Type B pancreatic cell (in vitro differentiated cells): ENCODE measurements at regions not wholly inside any gene's neighbourhood (a gene's known extent, or its start where the extent isn't known, plus 50 kb on each side); places are given as distances from the start of the nearest gene placed in this dataset.

ENCODE experiments used
- DNase-seq: peaks from one replicate; pipeline ENCODE4 v3.0.0; 2021; ENCODE audit warnings: mixed read lengths; ENCODE audit not compliant: unreplicated experiment; ENCODE audit errors: extremely low spot score
- H3K27ac Mint-ChIP-seq: 2 replicates; pipeline ENCODE4 v1.8.0; 2021; ENCODE audit warnings: mild to moderate bottlenecking, mixed read lengths
- H3K27me3 Mint-ChIP-seq: 2 replicates; pipeline ENCODE4 v1.8.0; 2021; ENCODE audit warnings: mixed read lengths
- H3K36me3 Mint-ChIP-seq: 2 replicates; pipeline ENCODE4 v1.8.0; 2021; ENCODE audit warnings: mixed read lengths
- H3K4me1 Mint-ChIP-seq: one replicate; pipeline ENCODE4 v1.8.0; 2021; ENCODE audit warnings: mixed read lengths; ENCODE audit not compliant: unreplicated experiment
- H3K4me3 Mint-ChIP-seq: 2 replicates; pipeline ENCODE4 v1.8.0; 2021; ENCODE audit warnings: mild to moderate bottlenecking, mixed read lengths
- H3K9me3 Mint-ChIP-seq: 2 replicates; pipeline ENCODE4 v1.8.0; 2021; ENCODE audit warnings: mixed read lengths
- CTCF ChIP-seq: fragments of 200-600 bp; sonication (generic); conservative IDR thresholded peaks from 2 replicates; pipeline ENCODE4 v1.5.0; 2021; ENCODE audit warnings: antibody characterized with exemption, mild to moderate bottlenecking

- no peaks in the 10 kb centered on the region for H3K9me3 Mint-ChIP-seq
- H3K4me3 Mint-ChIP-seq = no peak overlapping the region
- H3K36me3 Mint-ChIP-seq = no peaks in the 10 kb centered on the region
- no peaks in the 10 kb centered on the region for H3K27me3 Mint-ChIP-seq
- TF ChIP-seq CTCF = no peak
- H3K27ac Mint-ChIP-seq = no peak overlapping the region
- no peaks in the 10 kb centered on the region for H3K4me1 Mint-ChIP-seq
- no peak for DNase-seq
These were observed 327.0 kb downstream of the NR4A2 start for GRCh38 chr2:156005531-156005930.

GRCh38 chr2:156004459-156004858, 328.1 kb downstream of the NR4A2 start:
- TF ChIP-seq CTCF = no peak
- no peak overlapping the region for H3K4me3 Mint-ChIP-seq
- no peaks in the 10 kb centered on the region for H3K9me3 Mint-ChIP-seq
- H3K27me3 Mint-ChIP-seq = no peaks in the 10 kb centered on the region
- no peak overlapping the region for H3K27ac Mint-ChIP-seq
- no peaks in the 10 kb centered on the region for H3K36me3 Mint-ChIP-seq
- no peak for DNase-seq
- no peaks in the 10 kb centered on the region for H3K4me1 Mint-ChIP-seq

GRCh38 chr2:156003780-156004179, 328.7 kb downstream of the NR4A2 start:
- H3K36me3 Mint-ChIP-seq = no peaks in the 10 kb centered on the region
- no peak for DNase-seq
- no peaks in the 10 kb centered on the region for H3K27me3 Mint-ChIP-seq
- H3K4me1 Mint-ChIP-seq = no peaks in the 10 kb centered on the region
- H3K27ac Mint-ChIP-seq = no peak overlapping the region
- no peaks in the 10 kb centered on the region for H3K9me3 Mint-ChIP-seq
- no peak for TF ChIP-seq CTCF
- no peak overlapping the region for H3K4me3 Mint-ChIP-seq

GRCh38 chr2:156001851-156002250, 330.7 kb downstream of the NR4A2 start:
- DNase-seq = no peak
- H3K27me3 Mint-ChIP-seq = no peaks in the 10 kb centered on the region
- H3K36me3 Mint-ChIP-seq = no peaks in the 10 kb centered on the region
- no peaks in the 10 kb centered on the region for H3K9me3 Mint-ChIP-seq
- no peaks in the 10 kb centered on the region for H3K4me1 Mint-ChIP-seq
- no peak for TF ChIP-seq CTCF
- H3K4me3 Mint-ChIP-seq = no peak overlapping the region
- no peak overlapping the region for H3K27ac Mint-ChIP-seq

- Mint-ChIP-seq H3K27me3 (no peaks in the 10 kb centered on the region), H3K4me3 (no peak overlapping the region), H3K9me3 (peaks cover 4% of the 10 kb centered on the region), H3K27ac (no peak overlapping the region), H3K36me3 (no peaks in the 10 kb centered on the region), H3K4me1 (no peaks in the 10 kb centered on the region)
- DNase-seq = no peak
- TF ChIP-seq CTCF = no peak
These were observed 335.0 kb downstream of the NR4A2 start for GRCh38 chr2:155997538-155997937.

- no peak overlapping the region for H3K4me3 Mint-ChIP-seq
- H3K27me3 Mint-ChIP-seq = no peaks in the 10 kb centered on the region
- H3K4me1 Mint-ChIP-seq = no peaks in the 10 kb centered on the region
- no peak overlapping the region for H3K27ac Mint-ChIP-seq
- no peaks in the 10 kb centered on the region for H3K36me3 Mint-ChIP-seq
- DNase-seq = no peak
- peaks cover 8% of the 10 kb centered on the region for H3K9me3 Mint-ChIP-seq
- no peak for TF ChIP-seq CTCF
These were observed 338.2 kb downstream of the NR4A2 start for GRCh38 chr2:155994315-155994714.
